Trophoblast cell (in vitro differentiated cells and primary cell): ENCODE measurements at regions not wholly inside any gene's neighbourhood (a gene's known extent, or its start where the extent isn't known, plus 50 kb on each side); places are given as distances from the start of the nearest gene placed in this dataset.

Experiments used
- DNase-seq, 2 donors: peaks; one replicate each; pipeline ENCODE4 v3.0.0-alpha.2; 2016
- H2AFZ ChIP-seq: 2 replicates; pipeline ENCODE4 v1.6.1; 2013; ENCODE audit warnings: low read length, moderate library complexity, mild to moderate bottlenecking; ENCODE audit not compliant: insufficient read depth, poor library complexity
- H2AK5ac ChIP-seq: 2 replicates; pipeline ENCODE4 v1.6.1; 2013; ENCODE audit warnings: mild to moderate bottlenecking, low read length
- H2BK120ac ChIP-seq: 2 replicates; pipeline ENCODE4 v1.6.1; 2013; ENCODE audit warnings: low read length, mild to moderate bottlenecking, moderate library complexity; ENCODE audit not compliant: insufficient read depth, poor library complexity
- H2BK12ac ChIP-seq: 2 replicates; pipeline ENCODE4 v1.6.1; 2013; ENCODE audit warnings: mild to moderate bottlenecking, low read length, moderate library complexity
- H2BK5ac ChIP-seq: 2 replicates; pipeline ENCODE4 v1.6.1; 2013; ENCODE audit warnings: low read length, low read depth, moderate library complexity, mild to moderate bottlenecking; ENCODE audit not compliant: poor library complexity
- H3K14ac ChIP-seq: 2 replicates; pipeline ENCODE4 v1.6.1; 2013; ENCODE audit warnings: mild to moderate bottlenecking, low read length
- H3K18ac ChIP-seq: 2 replicates; pipeline ENCODE4 v1.6.1; 2013; ENCODE audit warnings: mild to moderate bottlenecking, low read length
- H3K23ac ChIP-seq: 2 replicates; pipeline ENCODE4 v1.6.1; 2013; ENCODE audit warnings: low read length
- H3K27ac ChIP-seq: 2 replicates; pipeline ENCODE4 v1.5.1; 2013; ENCODE audit warnings: low read depth, mild to moderate bottlenecking, inconsistent platforms, low read length, moderate library complexity
- H3K27me3 ChIP-seq: 2 replicates; pipeline ENCODE4 v1.6.1; 2013; ENCODE audit warnings: inconsistent platforms, mild to moderate bottlenecking, low read length, moderate library complexity; ENCODE audit not compliant: insufficient read depth
- H3K36me3 ChIP-seq, 2 experiments: 1 replicate in 1 of 2; 2 replicates in 1 of 2; pipeline ENCODE4 v1.6.1; 2013; ENCODE audit warnings: low read length in 2 of 2, mild to moderate bottlenecking in 2 of 2, moderate library complexity in 1 of 2; ENCODE audit not compliant: insufficient read depth in 2 of 2, control insufficient read depth in 1 of 2
- H3K4ac ChIP-seq: 2 replicates; pipeline ENCODE4 v1.6.1; 2013; ENCODE audit warnings: low read depth, mild to moderate bottlenecking, low read length, moderate library complexity
- H3K4me1 ChIP-seq, 2 experiments: 1 replicate in 1 of 2; 2 replicates in 1 of 2; pipeline ENCODE4 v1.6.1; 2013; ENCODE audit warnings: low read length in 2 of 2, mild to moderate bottlenecking in 2 of 2, moderate library complexity in 1 of 2; ENCODE audit not compliant: insufficient read depth in 2 of 2, control insufficient read depth in 1 of 2
- H3K4me2 ChIP-seq: 2 replicates; pipeline ENCODE4 v1.6.1; 2013; ENCODE audit warnings: inconsistent platforms, mild to moderate bottlenecking, low read length, moderate library complexity
- H3K4me3 ChIP-seq: 2 replicates; pipeline ENCODE4 v1.5.1; 2013; ENCODE audit warnings: mild to moderate bottlenecking, low read depth, low read length, inconsistent platforms
- H3K79me1 ChIP-seq: one replicate; pipeline ENCODE4 v1.6.1; 2013; ENCODE audit warnings: low read length
- H3K79me2 ChIP-seq: 2 replicates; pipeline ENCODE4 v1.6.1; 2013; ENCODE audit warnings: low read length, mild to moderate bottlenecking; ENCODE audit not compliant: control insufficient read depth, insufficient read depth, poor library complexity
- H3K9ac ChIP-seq: 2 replicates; pipeline ENCODE4 v1.6.1; 2013; ENCODE audit warnings: mild to moderate bottlenecking, low read length
- H3K9me3 ChIP-seq: 2 replicates; pipeline ENCODE4 v1.6.1; 2013; ENCODE audit warnings: low read depth, mild to moderate bottlenecking, control low read depth, inconsistent platforms, low read length; ENCODE audit not compliant: insufficient read depth
- H4K12ac ChIP-seq: 2 replicates; pipeline ENCODE4 v1.6.1; 2013; ENCODE audit warnings: low read depth, mild to moderate bottlenecking, low read length, moderate library complexity
- H4K8ac ChIP-seq: 2 replicates; pipeline ENCODE4 v1.6.1; 2013; ENCODE audit warnings: low read depth, mild to moderate bottlenecking, low read length, moderate library complexity
- H4K91ac ChIP-seq: one replicate; pipeline ENCODE4 v1.6.1; 2013; ENCODE audit warnings: low read depth, mild to moderate bottlenecking, low read length, moderate library complexity
- WGBS: extraction: QIAGEN DNeasy Blood & Tissue Kit; methylation state at CpG from one replicate; pipeline ENCODE4 v1.1.7; 2013; ENCODE audit warnings: missing lambda C conversion rate; ENCODE audit not compliant: insufficient read length, insufficient coverage; ENCODE audit errors: extremely low coverage; 5-methylcytosine and 5-hydroxymethylcytosine counted together

DNA sequence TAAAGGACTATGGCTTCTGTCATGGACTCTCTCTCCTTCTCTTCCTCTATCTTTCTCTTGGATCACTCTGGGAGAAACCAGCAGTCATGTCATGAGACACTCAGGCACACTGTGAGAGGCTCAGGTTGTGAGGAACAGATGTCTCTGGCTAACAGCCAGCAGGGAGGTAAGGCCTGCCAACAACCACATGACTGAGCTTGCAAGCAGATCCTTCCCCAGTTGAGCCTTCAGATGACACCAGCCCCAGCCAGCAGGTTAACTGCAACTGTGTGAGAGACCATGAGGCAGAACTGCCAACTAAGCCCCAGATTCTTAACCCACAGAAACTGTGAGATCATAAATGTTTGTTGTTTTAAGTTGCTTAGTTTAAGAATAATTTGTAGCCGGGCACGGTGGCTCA is 90.6 kb downstream of the VCPKMT start:
- Histone ChIP-seq H3K27me3 (no peaks in the 10 kb centered on the region), H3K79me2 (no peaks in the 10 kb centered on the region), H4K91ac (peak overlapping the region; percentile 55), H2AK5ac (peak overlapping the region; percentile 11), H2AFZ (no peak overlapping the region), H3K27ac (no peak overlapping the region), H3K23ac (no peak overlapping the region), H2BK5ac (no peak overlapping the region), H3K4me3 (no peak overlapping the region), H3K4me2 (no peak overlapping the region), H3K9me3 (peaks cover 2% of the 10 kb centered on the region), H4K8ac (no peak overlapping the region), H3K4ac (no peak overlapping the region), H3K18ac (no peak overlapping the region), H3K9ac (no peak overlapping the region), H3K4me1 (peaks cover 7% of the 10 kb centered on the region in 2 experiments), H4K12ac (no peak overlapping the region), H2BK12ac (peak overlapping the region; percentile 25), H3K36me3 (peaks cover 0 to 2% of the 10 kb centered on the region in 2 experiments), H3K79me1 (peaks cover 12% of the 10 kb centered on the region), H2BK120ac (no peak overlapping the region), H3K14ac (no peak overlapping the region)
- DNase-seq, result no peak
- no CpG with 5 or more reads among the region's 2 CpGs for WGBS

GRCh38 chr14:50026396-50026795 is 90.0 kb downstream of the VCPKMT start:
- H2AFZ ChIP-seq, result no peak overlapping the region
- no peak overlapping the region for H2BK5ac ChIP-seq
- H3K4ac ChIP-seq, result no peak overlapping the region
- H3K18ac ChIP-seq, result no peak overlapping the region
- no CpG with 5 or more reads among the region's 3 CpGs for WGBS
- no peak for DNase-seq
- no peak overlapping the region for H3K4me2 ChIP-seq
- no peak overlapping the region for H3K14ac ChIP-seq
- no peak overlapping the region for H3K4me3 ChIP-seq
- peaks cover 2% of the 10 kb centered on the region for H3K9me3 ChIP-seq
- H4K8ac ChIP-seq, result no peak overlapping the region
- H2BK120ac ChIP-seq, result peak overlapping the region; percentile 78
- no peak overlapping the region for H2AK5ac ChIP-seq
- H3K27ac ChIP-seq, result no peak overlapping the region
- H3K9ac ChIP-seq, result no peak overlapping the region
- peaks cover 0 to 2% of the 10 kb centered on the region in 2 experiments for H3K36me3 ChIP-seq
- H2BK12ac ChIP-seq, result no peak overlapping the region
- no peaks in the 10 kb centered on the region for H3K27me3 ChIP-seq
- H4K91ac ChIP-seq, result no peak overlapping the region
- no peak overlapping the region for H3K23ac ChIP-seq
- no peak overlapping the region for H4K12ac ChIP-seq
- H3K4me1 ChIP-seq, result peaks cover 7 to 10% of the 10 kb centered on the region in 2 experiments
- H3K79me1 ChIP-seq, result peaks cover 17% of the 10 kb centered on the region
- H3K79me2 ChIP-seq, result no peaks in the 10 kb centered on the region

DNA sequence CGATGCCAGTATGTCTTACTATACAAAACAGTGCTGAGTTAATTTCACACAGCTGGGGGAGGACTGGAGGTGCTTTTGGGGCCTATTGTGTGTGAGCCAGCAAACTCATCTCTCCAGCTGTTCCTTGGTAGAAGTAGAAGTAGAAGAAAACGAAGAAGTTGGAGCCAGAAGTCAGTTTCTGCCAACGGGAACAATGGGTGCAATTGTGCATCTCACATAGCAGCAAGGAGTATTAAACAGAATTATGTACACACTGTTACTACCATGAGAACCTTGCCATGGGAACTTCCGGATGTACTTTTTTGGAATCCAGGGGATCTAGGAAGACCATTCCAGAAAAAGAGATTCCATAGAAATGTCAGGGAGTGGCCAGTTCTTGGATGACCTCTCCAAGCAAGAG is 88.6 kb downstream of the VCPKMT start:
- H4K12ac ChIP-seq, result no peak overlapping the region
- peak overlapping the region; percentile 41 for H3K27ac ChIP-seq
- no peak overlapping the region for H2AFZ ChIP-seq
- no peak overlapping the region for H2BK5ac ChIP-seq
- H2AK5ac ChIP-seq, result peak overlapping the region; percentile 73
- no peaks in the 10 kb centered on the region for H3K79me2 ChIP-seq
- H4K91ac ChIP-seq, result peak overlapping the region; percentile 65
- no peak for DNase-seq
- H2BK120ac ChIP-seq, result peak overlapping the region; percentile 68
- peak overlapping the region; percentile 12 for H3K4ac ChIP-seq
- H3K23ac ChIP-seq, result no peak overlapping the region
- H3K4me3 ChIP-seq, result no peak overlapping the region
- WGBS, result no CpG with 5 or more reads among the region's 4 CpGs
- H3K36me3 ChIP-seq, result peaks cover 0 to 2% of the 10 kb centered on the region in 2 experiments
- peaks cover 20% of the 10 kb centered on the region for H3K79me1 ChIP-seq
- no peak overlapping the region for H3K9ac ChIP-seq
- H3K9me3 ChIP-seq, result peaks cover 2% of the 10 kb centered on the region
- no peak overlapping the region for H3K4me2 ChIP-seq
- peak overlapping the region; percentile 18 for H2BK12ac ChIP-seq
- H3K4me1 ChIP-seq, result peaks cover 7 to 11% of the 10 kb centered on the region in 2 experiments
- no peak overlapping the region for H3K14ac ChIP-seq
- no peak overlapping the region for H4K8ac ChIP-seq
- no peaks in the 10 kb centered on the region for H3K27me3 ChIP-seq
- H3K18ac ChIP-seq, result no peak overlapping the region

GRCh38 chr14:50028458-50028857 is 87.9 kb downstream of the VCPKMT start:
- Histone ChIP-seq H2BK12ac (no peak overlapping the region), H3K27me3 (no peaks in the 10 kb centered on the region), H3K18ac (no peak overlapping the region), H2BK120ac (no peak overlapping the region), H3K4me2 (no peak overlapping the region), H3K4ac (no peak overlapping the region), H3K9ac (no peak overlapping the region), H3K79me1 (peaks cover 20% of the 10 kb centered on the region), H2AFZ (no peak overlapping the region), H3K79me2 (no peaks in the 10 kb centered on the region), H3K36me3 (peaks cover 0 to 2% of the 10 kb centered on the region in 2 experiments), H3K4me1 (peaks cover 7 to 11% of the 10 kb centered on the region in 2 experiments), H3K23ac (no peak overlapping the region), H3K9me3 (peaks cover 2% of the 10 kb centered on the region), H4K8ac (no peak overlapping the region), H4K91ac (no peak overlapping the region), H2AK5ac (no peak overlapping the region), H4K12ac (no peak overlapping the region), H3K4me3 (no peak overlapping the region), H2BK5ac (no peak overlapping the region), H3K14ac (no peak overlapping the region), H3K27ac (peak overlapping the region; percentile 41)
- DNase-seq, result no peak
- WGBS, result no CpG with 5 or more reads among the region's 6 CpGs
